Left lung (tissue), 4 donors: ENCODE measurements at regions not wholly inside any gene's neighbourhood (a gene's known extent, or its start where the extent isn't known, plus 50 kb on each side); places are given as distances from the start of the nearest gene placed in this dataset.

Source experiments
- ATAC-seq: fragments of 200-7000 bp; cut with Tn5 transposase; one replicate; pipeline ENCODE4 v1.9.1; 2020; ENCODE audit warnings: moderate library complexity
- DNase-seq, 4 donors: peaks; one replicate each; pipeline ENCODE4 v3.0.0-alpha.2; 2013 to 2020
- H3K27ac ChIP-seq, 2 donors: fragments of 200-600 bp; sonication (generic) in 1 of 2; one replicate each; pipeline versions ENCODE4 v1.5.0 to v1.8.0; 2020 to 2021
- H3K27me3 ChIP-seq, 2 donors: fragments of 200-600 bp; sonication (generic) in 1 of 2; one replicate each; pipeline versions ENCODE4 v1.5.0 to v1.8.0; 2020 to 2021
- H3K36me3 ChIP-seq, 2 donors: fragments of 200-600 bp; sonication (generic) in 1 of 2; one replicate each; pipeline versions ENCODE4 v1.5.0 to v1.8.0; 2020 to 2021
- H3K4me1 ChIP-seq, 2 donors: fragments of 200-600 bp; one replicate each; pipeline ENCODE4 v1.8.0; 2021
- H3K4me3 ChIP-seq, 2 donors: fragments of 200-600 bp; sonication (generic) in 1 of 2; one replicate each; pipeline versions ENCODE4 v1.5.0 to v1.8.0; 2020 to 2021; ENCODE audit warnings: mild to moderate bottlenecking in 1 of 2
- H3K9me3 ChIP-seq, 2 donors: fragments of 200-600 bp; sonication (generic) in 1 of 2; one replicate each; pipeline versions ENCODE4 v1.5.0 to v1.8.0; 2020 to 2021
- CTCF ChIP-seq, 2 donors: fragments of 200-600 bp; sonication (generic) in 1 of 2; IDR thresholded peaks; one replicate each; pipeline versions ENCODE4 v1.5.0 to v1.8.0; 2021; ENCODE audit warnings: antibody characterized with exemption in 2 of 2
- intact Hi-C, 2 donors: fragments of 100-400 bp; cut with DNase I; formaldehyde crosslinking; loops; one replicate each; pipeline versions ENCODE4 v1.11.2 to v1.14.2; 2022
- donor health status: DM: no; HTN: yes; CAD: no.
- donor health status: DM: no; HTN: no; CAD: no.

- DNase-seq, result no peak
- H3K9me3 ChIP-seq, result no peaks in the 10 kb centered on the region
- H3K27me3 ChIP-seq, result no peaks in the 10 kb centered on the region
- H3K4me1 ChIP-seq, result no peaks in the 10 kb centered on the region
- intact Hi-C loops, result no loop called here
- H3K27ac ChIP-seq, result no peak overlapping the region
- H3K4me3 ChIP-seq, result no peak overlapping the region
- H3K36me3 ChIP-seq, result no peaks in the 10 kb centered on the region
- no peak for TF ChIP-seq CTCF (IDR thresholded peaks at IDR 0.05)
- no peak for ATAC-seq
These were observed 310.7 kb downstream of the CD83 start for GRCh38 chr6:14428269-14428668.

- ATAC-seq (no peak), DNase-seq (peak in 1 of 4 donors; percentile 59)
- no peaks in the 10 kb centered on the region for H3K27me3 ChIP-seq
- no peaks in the 10 kb centered on the region for H3K9me3 ChIP-seq
- no peak overlapping the region for H3K4me3 ChIP-seq
- H3K27ac ChIP-seq, result no peak overlapping the region
- intact Hi-C loops, result no loop called here
- H3K36me3 ChIP-seq, result no peaks in the 10 kb centered on the region
- no peaks in the 10 kb centered on the region for H3K4me1 ChIP-seq
- no peak for TF ChIP-seq CTCF (IDR thresholded peaks at IDR 0.05)
These were observed 311.8 kb downstream of the CD83 start for GRCh38 chr6:14429396-14429795.

- Histone ChIP-seq H3K9me3 (no peaks in the 10 kb centered on the region), H3K27me3 (no peaks in the 10 kb centered on the region), H3K4me1 (no peaks in the 10 kb centered on the region), H3K4me3 (no peak overlapping the region), H3K27ac (no peak overlapping the region), H3K36me3 (no peaks in the 10 kb centered on the region)
- DNase-seq (no peak), ATAC-seq (no peak)
- intact Hi-C loops, result no loop called here
- TF ChIP-seq CTCF (IDR thresholded peaks at IDR 0.05), result no peak
These were observed 312.6 kb downstream of the CD83 start for GRCh38 chr6:14430218-14430617.

- Histone ChIP-seq H3K36me3 (no peaks in the 10 kb centered on the region), H3K4me1 (no peaks in the 10 kb centered on the region), H3K4me3 (no peak overlapping the region), H3K27me3 (no peaks in the 10 kb centered on the region), H3K27ac (no peak overlapping the region), H3K9me3 (no peaks in the 10 kb centered on the region)
- intact Hi-C loops, result no loop called here
- ATAC-seq, result peak; percentile 94
- no peak for TF ChIP-seq CTCF (IDR thresholded peaks at IDR 0.05)
- DNase-seq, result peak in 1 of 4 donors; percentile 18
These were observed 314.1 kb downstream of the CD83 start for GRCh38 chr6:14431385-14432330.

GRCh38 chr6:14434916-14435690 is 317.5 kb downstream of the CD83 start:
- H3K4me3 ChIP-seq, result no peak overlapping the region
- H3K4me1 ChIP-seq, result no peaks in the 10 kb centered on the region
- H3K27me3 ChIP-seq, result no peaks in the 10 kb centered on the region
- H3K36me3 ChIP-seq, result no peaks in the 10 kb centered on the region
- no peaks in the 10 kb centered on the region for H3K9me3 ChIP-seq
- no peak for TF ChIP-seq CTCF (IDR thresholded peaks at IDR 0.05)
- intact Hi-C loops, result no loop called here
- ATAC-seq, result no peak
- DNase-seq, result no peak
- no peak overlapping the region for H3K27ac ChIP-seq
